K562 (cell line): ENCODE measurements at regions not wholly inside any gene's neighbourhood (a gene's known extent, or its start where the extent isn't known, plus 50 kb on each side); places are given as distances from the start of the nearest gene placed in this dataset.

Experiments
- CREM ChIP-seq: IDR thresholded peaks from 2 replicates; pipeline ENCODE4 v1.6.1; 2014; ENCODE audit warnings: antibody characterized with exemption, low read depth
- E2F8 ChIP-seq: fragments of 450-650 bp; IDR thresholded peaks from 2 replicates; pipeline ENCODE4 v1.7.1; 2018; ENCODE audit warnings: mild to moderate bottlenecking, low read depth; ENCODE audit not compliant: partially characterized antibody
- MEIS2 ChIP-seq: fragments of 450-650 bp; IDR thresholded peaks from 2 replicates; pipeline ENCODE4 v1.6.1; 2014; ENCODE audit warnings: mild to moderate bottlenecking; ENCODE audit not compliant: partially characterized antibody
- SMAD1 ChIP-seq: fragments of 150-350 bp; IDR thresholded peaks from 2 replicates; pipeline ENCODE4 v1.6.1; 2014; ENCODE audit warnings: low read length, low read depth; ENCODE audit not compliant: partially characterized antibody
- SMARCA5 ChIP-seq: fragments of 450-650 bp; IDR thresholded peaks from 2 replicates; pipeline ENCODE4 v1.6.1; 2016
- STAT5B ChIP-seq: fragments of 250-450 bp; sonication (Bioruptor Pico); IDR thresholded peaks from 2 replicates; pipeline ENCODE4 v1.8.0; 2021; ENCODE audit warnings: mild to moderate bottlenecking, inconsistent platforms
- UBTF ChIP-seq, 2 experiments: IDR thresholded peaks; 2 replicates each; pipeline ENCODE4 v1.6.1; 2012; ENCODE audit warnings: improper control_type of control experiment in 2 of 2, low read depth in 2 of 2, low read length in 2 of 2, borderline replicate concordance in 1 of 2
- ZEB2 ChIP-seq: fragments of 450-650 bp; IDR thresholded peaks from 2 replicates; pipeline ENCODE4 v1.6.1; 2016
- ZNF561 ChIP-seq: fragments of 450-650 bp; formaldehyde crosslinking; conservative IDR thresholded peaks from 2 replicates; pipeline ENCODE4 v1.4.0; 2020; ENCODE audit warnings: mild to moderate bottlenecking, moderate library complexity
- ZNF583 ChIP-seq: fragments of 250-450 bp; sonication (Bioruptor Pico); IDR thresholded peaks from 2 replicates; pipeline ENCODE4 v1.4.0; 2020
- ZNF609 ChIP-seq: sonication (generic); formaldehyde crosslinking; IDR thresholded peaks from 2 replicates; pipeline ENCODE4 v1.8.1; 2023; ENCODE audit warnings: missing genetic modification reagents, mild to moderate bottlenecking, borderline replicate concordance
- ZZZ3 ChIP-seq: fragments of 450-650 bp; IDR thresholded peaks from 2 replicates; pipeline ENCODE4 v1.6.1; 2016; ENCODE audit warnings: antibody characterized with exemption, mild to moderate bottlenecking, moderate library complexity
- TF ChIP-seq, protein P1 (sequence below), 2 experiments: IDR thresholded peaks in 1 of 2; conservative IDR thresholded peaks in 1 of 2; 2 replicates each; pipeline ENCODE4 v1.6.1; 2016; ENCODE audit warnings: low read depth in 2 of 2, mild to moderate bottlenecking in 1 of 2, missing compliant biosample characterization in 1 of 2, missing genetic modification characterization in 1 of 2, moderate library complexity in 1 of 2

- TF ChIP-seq UBTF (IDR thresholded peaks at IDR 0.05; ENCODE audit: borderline replicate concordance in 1 of 2, low read depth in 2 of 2, low read length in 2 of 2) (no peak), ZNF609 (CRISPR knock-in tag) (no peak), MEIS2 (peak; percentile 96), ZEB2 (no peak), E2F8 (no peak), CREM (0 out of 2 replicates have a peak, but pooled peaks have one; percentile 14), SMARCA5 (no peak), ZNF583 (CRISPR knock-in tag) (no peak), SMAD1 (no peak), ZZZ3 (no peak), ZNF561 (CRISPR knock-in tag) (no peak), STAT5B (CRISPR knock-in tag) (no peak)
- TF ChIP-seq, protein P1, sequence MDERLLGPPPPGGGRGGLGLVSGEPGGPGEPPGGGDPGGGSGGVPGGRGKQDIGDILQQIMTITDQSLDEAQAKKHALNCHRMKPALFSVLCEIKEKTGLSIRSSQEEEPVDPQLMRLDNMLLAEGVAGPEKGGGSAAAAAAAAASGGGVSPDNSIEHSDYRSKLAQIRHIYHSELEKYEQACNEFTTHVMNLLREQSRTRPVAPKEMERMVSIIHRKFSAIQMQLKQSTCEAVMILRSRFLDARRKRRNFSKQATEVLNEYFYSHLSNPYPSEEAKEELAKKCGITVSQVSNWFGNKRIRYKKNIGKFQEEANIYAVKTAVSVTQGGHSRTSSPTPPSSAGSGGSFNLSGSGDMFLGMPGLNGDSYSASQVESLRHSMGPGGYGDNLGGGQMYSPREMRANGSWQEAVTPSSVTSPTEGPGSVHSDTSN (CRISPR knock-in tag; IDR thresholded peaks at IDR 0.05; ENCODE audit: low read depth) = peak; percentile 61
- TF ChIP-seq, protein P1 (tag; conservative IDR thresholded peaks at IDR 0.05; ENCODE audit: low read depth) = peak; percentile 91
Measured at GRCh38 chr18:70380915-70381896, 92.4 kb downstream of the SOCS6 start (continued).
